GM19035 (cell line): ENCODE measurements at regions not wholly inside any gene's neighbourhood (a gene's known extent, or its start where the extent isn't known, plus 50 kb on each side); places are given as distances from the start of the nearest gene placed in this dataset.

Experiments
- ATAC-seq: cut with Tn5 transposase; IDR thresholded peaks from one replicate; pipeline ENCODE4 v1.9.1; 2021; ENCODE audit not compliant: unreplicated experiment

DNA sequence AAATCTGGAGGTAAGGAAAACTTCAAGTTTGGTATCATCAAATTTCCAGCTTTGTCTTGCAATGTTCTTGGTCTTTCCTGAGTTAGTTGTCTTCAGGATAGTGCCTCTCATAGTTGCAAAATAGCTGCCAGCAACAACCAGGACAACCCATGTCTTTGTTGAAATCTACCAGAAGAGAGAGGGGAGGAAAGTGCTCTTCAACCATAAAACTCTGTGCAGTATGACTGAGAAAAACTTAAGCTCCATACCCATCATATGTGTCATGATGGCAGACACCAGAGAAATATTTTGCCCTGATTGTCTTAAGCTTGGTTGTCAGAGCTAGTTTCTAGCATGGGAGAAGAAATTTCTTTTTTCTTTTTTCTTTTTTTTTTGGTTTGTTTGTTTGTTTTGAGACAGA is 103.3 kb downstream of the SPRY2 start:
- ATAC-seq: no peak

DNA sequence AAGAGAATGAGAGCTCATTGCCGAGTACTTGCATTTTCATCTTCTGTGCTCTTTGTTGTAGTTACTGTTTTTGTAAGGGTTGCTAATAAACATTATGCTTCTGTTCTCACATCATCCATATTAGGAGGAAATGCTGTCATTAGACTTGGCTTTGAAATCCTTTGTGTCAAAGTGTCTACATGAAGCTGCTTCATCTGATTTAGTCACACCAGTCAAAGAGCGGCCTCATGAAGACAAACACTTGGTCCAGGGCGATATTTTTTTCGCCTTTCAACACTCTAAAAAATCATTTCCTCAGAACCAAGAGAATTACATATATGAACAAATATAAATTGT is 105.0 kb downstream of the SPRY2 start:
- no peak for ATAC-seq

DNA sequence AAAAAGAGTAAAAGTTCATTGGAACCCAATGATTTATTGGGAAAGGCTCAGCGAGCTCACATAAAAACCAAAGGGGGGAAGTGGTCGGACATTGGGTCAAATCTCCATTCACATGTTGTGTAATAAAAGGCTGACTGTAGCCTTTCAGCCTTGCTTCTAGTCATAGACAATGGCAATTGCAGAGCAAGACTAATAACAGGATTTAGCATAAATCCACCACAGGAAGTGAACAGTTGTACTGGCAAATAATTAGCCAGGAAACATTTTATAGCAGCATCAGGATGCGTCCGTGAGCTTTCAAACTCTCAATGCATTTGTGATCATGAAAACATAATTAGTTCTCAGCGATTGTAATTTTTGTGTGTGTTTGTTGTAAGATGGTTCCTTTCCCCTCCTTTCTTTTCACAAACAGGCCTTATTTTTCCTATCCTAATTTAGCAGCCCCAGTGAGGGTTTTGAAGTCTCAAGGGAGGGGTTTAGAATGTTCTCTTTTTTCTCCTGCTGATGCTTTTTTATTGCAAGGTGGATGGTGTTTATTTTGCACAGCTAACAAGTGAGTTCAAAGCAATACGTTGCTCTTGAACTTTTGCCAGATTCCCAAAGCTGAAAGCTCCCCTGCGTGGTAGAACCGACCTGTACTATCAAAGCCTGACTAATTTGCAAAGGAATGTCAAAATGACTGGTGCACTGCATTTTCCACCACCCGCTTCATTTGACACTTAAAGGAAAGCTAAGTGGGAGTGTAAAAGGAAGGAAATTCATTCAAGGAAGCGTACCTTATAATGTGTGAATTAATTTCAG is 105.6 kb downstream of the SPRY2 start:
- ATAC-seq: no peak

DNA sequence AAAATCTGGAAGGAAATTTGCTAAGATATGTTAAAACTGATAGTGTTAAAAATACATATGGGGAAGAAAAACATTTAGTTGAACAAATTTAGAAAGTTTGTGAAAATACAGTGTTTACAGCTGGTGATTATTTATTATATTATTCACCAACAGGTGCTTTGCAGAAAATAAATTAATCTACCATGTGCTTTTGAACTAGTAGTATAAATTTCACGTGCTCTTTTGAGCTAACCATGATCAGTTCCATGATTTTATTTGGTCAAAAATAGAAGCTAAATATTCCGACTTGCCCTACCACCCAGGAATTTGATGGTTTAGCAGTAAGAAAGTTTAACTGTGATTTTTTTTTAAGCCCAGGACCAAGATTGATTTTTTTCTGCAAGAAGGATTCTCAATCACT is 113.3 kb downstream of the SPRY2 start:
- no peak for ATAC-seq

DNA sequence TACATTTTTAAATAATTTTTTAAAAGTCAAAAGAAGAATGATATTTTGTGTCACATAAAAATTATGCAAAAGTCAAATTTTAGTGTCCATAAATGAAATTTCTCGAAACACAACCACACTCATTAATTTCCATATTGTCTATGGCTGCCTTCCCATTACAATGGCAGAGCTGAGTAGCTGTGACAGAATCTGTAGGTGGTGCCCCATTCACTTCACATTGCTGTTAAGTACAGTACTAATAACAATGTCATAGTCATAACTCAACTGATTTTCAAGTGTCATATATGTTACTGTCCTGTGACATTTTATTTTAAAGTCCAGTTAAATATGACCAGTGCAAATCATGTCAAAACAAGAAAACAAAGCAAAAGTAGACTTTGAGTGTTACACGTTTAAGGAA is 114.3 kb downstream of the SPRY2 start:
- ATAC-seq: no peak

DNA sequence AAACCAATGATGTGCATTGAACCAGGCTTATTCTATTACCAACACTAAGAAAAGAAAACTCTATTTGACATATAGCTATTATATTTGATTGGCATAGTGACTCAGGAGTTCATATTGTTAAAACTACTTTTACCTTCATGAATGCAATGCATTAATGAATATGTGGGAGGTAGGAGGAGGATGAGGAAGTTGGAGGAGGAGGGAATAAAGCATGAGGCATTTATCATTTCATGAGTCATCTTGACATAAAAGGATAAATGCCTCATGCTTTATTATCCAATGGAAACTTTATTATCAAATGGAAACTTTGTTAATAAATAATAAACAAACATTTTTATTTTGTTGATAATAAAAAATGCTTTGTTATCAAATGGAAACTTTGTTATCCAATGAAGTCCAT is 116.5 kb downstream of the SPRY2 start:
- ATAC-seq: no peak

DNA sequence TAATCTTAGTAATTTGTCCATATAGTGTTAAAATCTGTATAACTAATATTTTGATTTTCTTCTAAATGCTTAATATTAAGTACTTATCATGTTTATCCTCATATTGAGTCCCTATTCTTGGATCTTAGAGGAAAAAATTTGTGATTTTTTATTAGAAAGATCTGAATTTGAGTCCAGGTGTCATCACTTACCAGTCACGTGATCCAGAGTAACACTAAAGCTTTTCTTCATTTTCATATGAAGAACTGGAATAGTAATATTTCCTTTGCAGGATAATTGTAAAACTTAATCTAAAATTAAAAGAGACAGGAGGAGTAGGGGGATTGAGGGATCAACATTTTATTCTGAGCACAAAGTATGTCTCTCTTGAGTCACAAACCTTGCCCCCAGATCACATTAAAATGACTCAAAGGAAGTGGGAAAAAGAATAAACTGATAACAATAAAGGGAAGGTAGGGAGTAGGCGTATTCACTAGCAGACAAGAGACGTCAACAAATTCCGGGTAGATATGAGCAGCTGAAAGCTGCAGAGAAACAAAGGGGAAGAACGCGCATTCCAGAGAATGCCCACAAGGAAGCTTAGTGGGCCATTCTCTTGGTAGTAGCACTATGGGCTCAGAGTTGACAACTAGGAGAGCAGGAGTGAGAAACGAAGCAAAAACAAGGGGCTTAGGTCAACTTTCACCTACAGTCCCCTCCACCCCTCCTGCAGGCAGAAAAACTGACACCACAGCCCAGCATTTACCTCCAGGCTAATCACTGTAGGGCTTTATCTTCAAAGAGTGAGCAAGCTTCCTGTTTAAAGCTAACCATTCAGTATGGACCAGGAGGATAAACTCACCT is 123.1 kb downstream of the SPRY2 start:
- ATAC-seq: no peak

DNA sequence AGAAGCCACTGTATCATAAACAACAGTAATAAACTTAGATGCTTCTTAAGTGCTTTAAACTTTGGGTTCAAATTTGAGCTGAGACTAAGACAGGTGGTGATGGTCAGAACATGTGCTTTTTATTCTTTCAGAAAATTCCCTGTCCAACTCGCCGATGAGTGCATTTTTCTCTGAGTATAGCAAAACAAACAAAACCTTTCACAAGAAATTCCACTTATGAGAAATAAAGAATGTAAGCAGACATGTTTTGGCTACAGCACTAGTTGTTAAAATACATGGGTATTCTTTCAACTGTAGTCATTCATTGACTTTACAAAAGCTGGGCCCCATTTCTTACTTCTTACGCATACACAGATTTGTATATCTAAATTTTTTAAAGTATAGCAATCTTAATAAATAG is 125.6 kb downstream of the SPRY2 start:
- ATAC-seq: no peak

DNA sequence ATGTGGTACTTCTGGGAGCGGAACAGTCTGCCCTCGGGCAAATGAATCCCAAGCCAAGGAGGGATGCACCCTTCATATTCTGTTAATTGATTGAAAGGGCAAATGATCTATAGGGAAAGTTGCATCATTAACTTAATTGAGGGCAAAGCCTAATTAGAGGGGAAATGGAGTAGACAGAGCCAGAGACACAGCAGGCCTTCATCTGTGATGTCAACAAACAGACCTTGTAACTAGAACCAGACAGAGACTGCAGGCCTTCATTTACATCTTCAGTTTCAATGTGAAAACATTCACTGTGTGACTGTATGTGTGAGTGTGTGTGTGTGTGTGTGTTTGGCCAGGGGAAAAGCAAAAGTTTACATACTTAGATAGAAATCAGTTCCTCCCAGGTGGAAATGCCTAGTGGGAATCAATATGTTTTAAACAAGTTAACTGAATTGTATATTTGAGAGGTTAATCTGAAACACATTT is 126.4 kb downstream of the SPRY2 start:
- no peak for ATAC-seq

DNA sequence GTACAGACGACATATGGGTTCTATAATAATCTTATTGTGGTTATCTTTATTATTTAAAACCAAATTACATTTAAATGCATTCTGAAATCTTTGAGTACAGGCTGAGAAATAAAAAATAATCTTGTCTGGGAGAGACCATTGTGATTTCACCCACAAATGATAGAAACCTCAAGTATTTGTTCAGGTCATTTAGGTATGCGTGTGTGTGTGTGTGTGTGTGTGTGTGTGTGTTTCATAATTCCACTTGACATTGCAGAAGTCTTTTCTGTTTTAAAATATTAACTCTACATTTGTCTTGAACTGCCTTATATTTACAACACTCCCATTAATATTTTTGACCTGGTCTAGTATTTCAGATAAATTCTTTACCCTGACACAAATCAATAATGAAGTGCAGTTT is 126.9 kb downstream of the SPRY2 start:
- no peak for ATAC-seq

DNA sequence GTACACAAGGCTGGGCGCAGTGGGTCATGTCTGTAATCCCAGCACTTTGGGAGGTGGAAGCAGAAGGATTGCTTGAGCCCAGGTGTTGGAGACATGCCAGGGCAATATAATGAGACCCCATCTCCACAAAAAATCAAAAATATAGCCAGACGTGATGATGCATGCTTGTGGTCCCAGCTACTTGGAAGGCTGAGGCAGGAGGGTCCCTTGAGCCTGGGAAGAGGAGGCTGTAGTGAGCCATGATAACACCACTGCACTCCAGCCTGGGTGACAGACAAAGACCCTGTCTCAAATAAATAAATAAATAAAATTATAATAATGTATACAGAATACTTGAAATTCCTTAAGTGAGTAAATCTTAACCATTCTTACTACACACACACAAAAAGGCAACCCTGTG is 127.7 kb downstream of the SPRY2 start:
- no peak for ATAC-seq

DNA sequence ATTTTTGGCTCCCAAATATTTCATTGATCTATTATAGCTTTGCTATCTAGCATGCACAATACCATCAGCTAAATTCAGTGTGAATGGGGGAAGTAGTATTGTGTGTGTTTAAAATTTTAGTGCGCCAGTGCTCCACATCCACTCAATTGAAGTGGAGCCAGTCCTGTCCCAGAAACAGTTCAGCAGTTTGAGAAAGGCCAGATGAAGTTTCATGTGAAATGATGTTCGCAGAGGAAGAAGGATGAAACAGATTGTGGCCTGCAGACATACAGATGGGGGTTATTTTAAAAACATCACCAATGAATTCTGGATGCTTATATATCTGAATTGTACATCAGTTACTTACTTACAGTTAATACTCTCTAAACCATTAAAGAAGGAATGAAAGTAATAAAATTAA is 129.4 kb downstream of the SPRY2 start:
- no peak for ATAC-seq

DNA sequence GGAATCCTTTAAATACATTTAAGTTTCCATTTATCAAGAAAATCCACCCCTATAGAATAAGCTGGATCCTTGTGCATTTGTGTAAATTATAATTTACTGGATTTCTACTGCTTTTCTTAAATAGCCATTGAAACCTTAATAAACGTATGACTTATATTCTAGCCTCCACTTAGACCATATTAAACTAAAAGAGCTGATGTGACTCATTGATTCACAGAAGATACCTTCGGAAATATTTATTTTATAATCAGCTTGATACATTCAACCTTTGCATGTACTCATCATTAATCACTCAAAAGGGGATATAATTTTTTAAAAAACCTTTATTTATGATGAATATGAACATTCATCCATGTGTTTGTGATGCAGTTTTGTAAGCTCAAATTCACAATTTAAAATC is 136.3 kb downstream of the SPRY2 start:
- no peak for ATAC-seq

DNA sequence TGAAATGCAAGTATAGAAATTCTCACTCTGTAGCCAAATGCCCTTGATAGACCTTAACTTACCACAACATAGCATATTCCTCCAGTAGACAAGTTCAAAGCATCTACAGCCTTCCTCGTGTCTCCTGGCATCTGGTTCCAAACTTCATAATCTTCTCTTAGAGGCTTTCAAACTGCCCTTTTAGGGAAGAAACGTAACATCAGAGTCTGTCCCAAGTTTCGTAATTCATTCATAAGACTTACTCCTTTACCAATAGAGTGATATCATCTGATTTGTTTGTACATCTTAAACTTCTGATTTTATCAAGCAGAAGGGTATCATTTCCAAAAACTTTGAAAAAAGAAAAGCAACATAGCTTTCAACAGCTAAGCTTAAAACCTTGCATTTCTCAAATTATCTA is 137.4 kb downstream of the SPRY2 start:
- ATAC-seq: no peak

DNA sequence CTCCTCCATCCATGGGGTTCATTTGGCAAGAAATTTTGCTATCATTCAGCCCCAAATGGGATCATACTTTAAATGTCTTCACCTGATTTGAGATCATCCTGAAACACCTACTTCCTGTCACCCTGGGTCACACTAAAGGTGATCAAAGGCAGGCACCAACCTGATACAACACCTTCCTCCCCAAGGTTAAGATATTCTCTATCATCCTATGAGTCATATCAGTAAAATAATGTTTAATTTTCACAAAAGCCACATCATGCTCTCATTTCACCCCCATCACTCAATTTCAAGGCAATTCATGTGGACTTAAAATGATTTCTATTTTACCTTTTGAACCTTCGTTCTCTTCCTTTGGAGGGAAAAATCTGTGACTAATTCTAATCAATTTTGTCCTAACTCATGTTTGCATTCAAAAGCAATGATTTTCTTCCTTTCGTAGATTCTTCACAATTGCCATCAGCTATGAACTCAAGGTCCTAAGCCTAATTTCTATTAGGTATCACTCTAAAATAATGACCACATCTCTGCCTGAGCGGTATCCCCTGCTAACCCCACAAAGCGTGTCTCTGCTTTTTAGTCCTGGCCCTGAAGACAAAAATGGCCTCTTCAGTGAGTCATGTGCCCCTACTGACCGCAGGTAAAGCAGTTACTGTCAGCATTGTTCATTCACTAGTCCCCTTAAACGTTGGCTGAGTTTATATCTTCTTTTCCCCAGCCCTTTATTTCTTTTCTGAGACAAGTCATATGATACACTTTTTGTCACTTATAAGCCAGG is 139.0 kb downstream of the SPRY2 start:
- no peak for ATAC-seq

DNA sequence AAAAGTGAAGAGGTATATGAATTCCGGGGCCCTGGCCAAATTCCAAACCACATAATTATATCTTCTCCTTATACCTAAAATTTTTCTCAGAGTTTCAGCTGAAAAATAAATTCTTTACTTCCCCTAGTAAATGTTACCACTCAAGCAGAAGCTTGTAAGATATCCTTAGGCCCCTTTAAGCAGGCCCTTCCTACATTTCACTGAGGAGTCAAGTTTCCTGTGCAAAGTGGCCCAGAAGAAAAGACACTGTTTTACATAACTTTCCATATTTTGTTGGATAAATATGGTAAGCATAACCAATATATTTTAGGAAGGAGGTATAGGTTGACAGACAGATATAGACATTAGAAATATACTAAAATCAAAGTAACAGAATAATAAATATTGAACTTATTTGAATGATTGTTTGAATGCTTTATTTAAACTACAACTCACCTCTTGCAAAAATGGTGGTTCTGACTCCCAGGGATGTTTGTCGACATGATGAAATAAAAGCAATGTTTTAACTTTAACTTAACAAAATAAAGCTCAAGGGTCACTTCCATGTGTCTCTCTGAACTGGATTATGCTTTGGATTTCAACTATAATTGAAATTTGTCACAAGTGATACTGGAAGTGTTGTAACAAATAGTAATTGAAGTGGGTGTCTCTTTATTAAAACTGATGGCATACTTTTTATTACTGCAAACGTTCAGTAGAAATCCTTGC is 141.2 kb downstream of the SPRY2 start:
- no peak for ATAC-seq

DNA sequence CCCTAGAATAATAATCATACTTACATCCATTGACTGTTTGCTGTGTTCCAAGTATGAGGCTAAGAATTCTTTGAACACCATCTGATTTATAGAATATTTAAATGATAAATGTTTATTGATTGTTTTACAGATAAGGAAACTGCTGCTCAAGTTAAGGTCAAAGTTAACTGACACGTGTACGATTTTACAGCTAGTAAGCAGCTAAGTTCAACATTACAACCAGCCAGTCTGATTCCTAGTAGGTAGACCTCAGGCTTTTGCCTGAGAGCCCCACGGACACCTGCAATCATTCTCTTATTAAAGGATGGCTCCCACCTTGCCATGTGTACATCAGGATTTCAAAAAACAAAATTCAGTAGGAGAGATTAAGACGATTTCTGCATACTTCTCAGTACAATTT is 141.9 kb downstream of the SPRY2 start:
- ATAC-seq: no peak

DNA sequence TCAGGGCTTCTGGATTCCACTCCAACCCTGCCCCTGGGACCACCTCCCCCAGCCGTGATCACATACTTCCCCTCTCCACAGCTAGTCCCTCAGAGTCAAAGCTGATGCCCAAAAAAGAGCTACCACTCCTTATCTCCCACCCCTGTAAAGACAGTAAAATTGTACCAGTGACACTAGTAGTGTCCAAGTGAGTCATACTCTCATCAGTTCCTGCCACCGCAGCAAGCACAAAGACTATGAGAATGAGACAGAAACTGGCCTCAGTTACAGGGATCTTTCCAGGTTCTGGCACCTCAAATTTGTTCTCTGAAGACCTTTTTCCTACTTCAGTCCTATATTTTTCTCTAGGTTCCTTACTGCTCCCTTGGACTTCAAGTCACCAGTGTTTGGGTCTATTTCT is 144.2 kb downstream of the SPRY2 start:
- no peak for ATAC-seq

DNA sequence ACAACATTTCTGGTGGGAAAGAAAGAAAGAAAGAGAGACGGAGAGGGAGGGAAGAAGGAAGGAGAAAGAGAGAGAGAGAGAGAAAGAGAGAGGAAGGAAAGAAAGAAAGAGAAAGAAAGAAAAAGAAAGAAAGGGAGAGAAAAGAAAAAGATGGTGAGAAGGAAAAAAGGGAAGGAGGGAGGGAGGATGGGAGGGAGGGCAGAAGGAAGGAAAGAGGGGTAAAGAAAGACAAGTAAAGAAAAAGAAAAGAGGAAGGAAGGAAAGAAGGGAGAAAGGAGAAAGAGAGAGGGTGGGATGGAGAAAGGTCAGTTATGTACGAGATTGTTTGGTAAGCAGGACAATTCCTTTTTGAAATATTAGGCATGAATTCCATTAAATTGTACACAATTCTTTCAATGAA is 145.3 kb downstream of the SPRY2 start:
- no peak for ATAC-seq

DNA sequence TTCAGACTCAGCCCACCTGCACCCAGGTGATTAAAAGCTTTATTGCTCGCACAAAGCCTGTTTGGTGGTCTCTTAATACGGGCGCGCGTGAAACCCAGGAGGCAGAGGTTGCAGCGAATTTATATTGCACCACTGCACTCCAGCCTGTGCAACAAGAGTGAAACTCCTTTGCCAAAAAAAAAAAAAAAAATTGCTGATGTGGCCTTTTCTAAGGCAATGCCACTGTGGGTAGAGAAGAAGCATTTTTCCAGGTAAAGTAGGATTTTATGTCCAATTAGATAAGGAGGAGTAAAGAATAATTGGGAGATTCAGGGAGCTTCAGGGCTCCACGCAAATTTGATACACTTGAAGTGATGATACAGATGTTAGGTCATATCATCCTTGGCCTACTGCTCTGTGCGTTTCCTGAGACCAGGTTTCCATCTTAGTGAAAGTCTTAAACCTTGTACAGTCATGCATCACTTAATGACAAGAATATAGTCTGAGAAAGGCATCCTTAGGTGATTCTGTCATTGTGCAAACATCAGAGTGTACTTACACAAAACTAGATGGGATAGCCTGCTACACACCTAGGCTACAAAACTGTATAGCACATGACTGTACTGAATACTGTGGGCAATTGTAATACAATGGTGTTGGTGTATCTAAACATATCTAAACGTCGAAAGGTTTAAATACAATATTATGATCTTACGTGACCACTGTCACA is 150.9 kb downstream of the SPRY2 start:
- ATAC-seq: no peak
